SU-DHL-6 (cell line): ENCODE measurements at regions not wholly inside any gene's neighbourhood (a gene's known extent, or its start where the extent isn't known, plus 50 kb on each side); places are given as distances from the start of the nearest gene placed in this dataset.

Experiments
- H2AFZ ChIP-seq: fragments of 200-600 bp; sonication (generic); 2 replicates; pipeline ENCODE4 v1.6.1; 2014; ENCODE audit warnings: low read depth, mild to moderate bottlenecking, moderate library complexity, mixed read lengths, antibody characterized with exemption, low read length; ENCODE audit not compliant: severe bottlenecking
- H3F3A ChIP-seq: fragments of 200-600 bp; shearing (Covaris generic); 2 replicates; pipeline ENCODE4 v1.6.0; 2016; ENCODE audit warnings: antibody characterized with exemption, mild to moderate bottlenecking; ENCODE audit not compliant: insufficient read depth
- H3K27ac ChIP-seq: fragments of 200-600 bp; sonication (generic); 2 replicates; pipeline ENCODE4 v1.5.1; 2016; ENCODE audit warnings: low read depth, mild to moderate bottlenecking, low read length, moderate library complexity, mixed read lengths
- H3K27me3 ChIP-seq: fragments of 200-600 bp; sonication (generic), shearing (Covaris generic); 2 replicates; pipeline ENCODE4 v1.6.0; 2014; ENCODE audit warnings: mild to moderate bottlenecking, low read length
- H3K36me3 ChIP-seq: fragments of 200-600 bp; sonication (generic); 2 replicates; pipeline ENCODE4 v1.6.1; 2014; ENCODE audit warnings: mild to moderate bottlenecking, low read length, mixed read lengths
- H3K4me2 ChIP-seq: fragments of 300-600, 200-600 bp; shearing (Covaris generic), sonication (generic); 2 replicates; pipeline ENCODE4 v1.6.0; 2014; ENCODE audit warnings: low read length, low read depth, mild to moderate bottlenecking; ENCODE audit not compliant: poor library complexity, severe bottlenecking
- H3K4me3 ChIP-seq: fragments of 200-600 bp; sonication (generic); 2 replicates; pipeline ENCODE4 v1.5.1; 2014; ENCODE audit warnings: antibody characterized with exemption, low read length, mild to moderate bottlenecking, mixed read lengths; ENCODE audit not compliant: insufficient read depth, poor library complexity, severe bottlenecking
- H3K79me2 ChIP-seq: fragments of 200-600 bp; sonication (generic); 2 replicates; pipeline ENCODE4 v1.6.1; 2014; ENCODE audit warnings: mild to moderate bottlenecking, low read length, moderate library complexity; ENCODE audit not compliant: insufficient read depth
- H3K9ac ChIP-seq: fragments of 200-600 bp; sonication (generic); 2 replicates; pipeline ENCODE4 v1.7.0; 2014; ENCODE audit warnings: mild to moderate bottlenecking, low read length
- H3K9me2 ChIP-seq: fragments of 200-600 bp; sonication (generic); replicated peaks from 2 replicates; pipeline ENCODE4 v1.6.1; 2014; ENCODE audit warnings: low read length; ENCODE audit not compliant: insufficient read depth
- H3K9me3 ChIP-seq: fragments of 200-600 bp; sonication (generic); 2 replicates; pipeline ENCODE4 v1.6.1; 2014; ENCODE audit warnings: low read length, mixed read lengths; ENCODE audit not compliant: insufficient read depth
- H4K20me1 ChIP-seq: fragments of 200-600 bp; sonication (generic); 2 replicates; pipeline ENCODE4 v1.6.1; 2014; ENCODE audit warnings: low read depth, mild to moderate bottlenecking, antibody characterized with exemption, low read length, moderate library complexity, mixed read lengths
- CTCF ChIP-seq: fragments of 200-600 bp; sonication (generic); IDR thresholded peaks from one replicate; pipeline ENCODE4 v1.5.1; 2017; ENCODE audit warnings: antibody characterized with exemption, mild to moderate bottlenecking, low read length, moderate library complexity; ENCODE audit not compliant: insufficient read depth, poor library complexity, severe bottlenecking
- EZH2phosphoT487 ChIP-seq: fragments of 200-600 bp; sonication (generic), shearing (Covaris generic); conservative IDR thresholded peaks from 2 replicates; pipeline ENCODE4 v1.6.1; 2018; ENCODE audit warnings: mild to moderate bottlenecking, antibody characterized with exemption, low read length, moderate library complexity, mixed read lengths

DNA sequence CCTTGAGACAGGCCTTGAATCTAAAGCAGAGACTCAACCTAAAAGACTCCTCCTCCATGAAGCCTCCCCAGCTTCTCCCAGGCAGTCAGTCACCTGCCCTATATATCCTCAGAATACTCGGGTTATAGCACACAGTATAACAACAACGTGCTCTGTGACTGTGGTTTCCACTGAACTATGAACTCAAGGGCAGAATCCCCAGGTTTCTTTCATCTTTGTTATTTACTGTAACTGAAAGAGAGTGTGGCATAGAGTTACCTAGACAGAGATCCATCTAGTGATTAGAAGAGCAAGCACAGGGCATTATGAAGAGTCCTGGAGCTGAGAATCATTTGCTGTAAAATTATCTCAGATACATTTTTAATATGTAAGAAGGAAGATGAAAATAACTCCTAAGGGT lies 281.6 kb upstream of the ZNF521 start:
- H3K4me3 ChIP-seq = no peak overlapping the region
- H3K36me3 ChIP-seq = no peaks in the 10 kb centered on the region
- H3K9me2 ChIP-seq = no peaks in the 10 kb centered on the region
- no peak overlapping the region for H3K4me2 ChIP-seq
- no peak overlapping the region for H3K9ac ChIP-seq
- H3K9me3 ChIP-seq = no peaks in the 10 kb centered on the region
- no peak overlapping the region for H2AFZ ChIP-seq
- H3K79me2 ChIP-seq = no peaks in the 10 kb centered on the region
- H3F3A ChIP-seq = no peaks in the 10 kb centered on the region
- TF ChIP-seq EZH2phosphoT487 = no peak
- TF ChIP-seq CTCF = no peak
- H4K20me1 ChIP-seq = no peaks in the 10 kb centered on the region
- no peak overlapping the region for H3K27ac ChIP-seq
- H3K27me3 ChIP-seq = no peaks in the 10 kb centered on the region

DNA sequence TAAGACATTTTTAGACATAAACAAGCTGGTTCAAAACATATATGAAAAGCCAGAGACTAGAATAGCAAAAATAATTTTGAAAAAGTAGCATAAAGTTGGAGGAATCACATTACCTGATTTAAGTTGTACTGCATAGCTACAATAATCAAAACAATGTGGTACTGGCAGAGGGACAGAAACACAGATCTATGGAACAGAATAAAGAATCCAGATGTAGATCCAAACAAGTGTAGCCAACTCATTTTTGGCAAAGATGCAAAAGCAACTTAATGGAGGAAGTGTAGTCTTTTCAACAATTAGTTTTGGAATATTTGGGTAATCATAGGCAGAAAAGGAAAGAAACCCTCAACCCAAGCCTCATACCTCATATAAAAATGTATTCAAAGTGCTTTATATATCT lies 278.7 kb upstream of the ZNF521 start:
- Histone ChIP-seq H3K9ac (no peak overlapping the region), H3K36me3 (no peaks in the 10 kb centered on the region), H3K9me2 (no peaks in the 10 kb centered on the region), H3K27me3 (no peaks in the 10 kb centered on the region), H3K4me3 (no peak overlapping the region), H2AFZ (no peak overlapping the region), H3K9me3 (peaks cover 9% of the 10 kb centered on the region; the same call in 1 of the 2 replicates), H3K27ac (no peak overlapping the region), H3K4me2 (no peak overlapping the region), H3F3A (no peaks in the 10 kb centered on the region), H4K20me1 (no peaks in the 10 kb centered on the region), H3K79me2 (no peaks in the 10 kb centered on the region)
- no peak for TF ChIP-seq EZH2phosphoT487
- TF ChIP-seq CTCF = no peak

- Histone ChIP-seq H3K27me3 (no peaks in the 10 kb centered on the region), H3K9me2 (no peaks in the 10 kb centered on the region), H3K9me3 (no peaks in the 10 kb centered on the region), H3K9ac (no peak overlapping the region), H3K4me2 (no peak overlapping the region), H3F3A (no peaks in the 10 kb centered on the region), H2AFZ (no peak overlapping the region), H3K4me3 (no peak overlapping the region), H3K79me2 (no peaks in the 10 kb centered on the region), H3K27ac (no peak overlapping the region), H4K20me1 (no peaks in the 10 kb centered on the region), H3K36me3 (no peaks in the 10 kb centered on the region)
- TF ChIP-seq CTCF (no peak), EZH2phosphoT487 (no peak)
These were observed 269.7 kb upstream of the ZNF521 start for GRCh38 chr18:25621682-25622081.

DNA sequence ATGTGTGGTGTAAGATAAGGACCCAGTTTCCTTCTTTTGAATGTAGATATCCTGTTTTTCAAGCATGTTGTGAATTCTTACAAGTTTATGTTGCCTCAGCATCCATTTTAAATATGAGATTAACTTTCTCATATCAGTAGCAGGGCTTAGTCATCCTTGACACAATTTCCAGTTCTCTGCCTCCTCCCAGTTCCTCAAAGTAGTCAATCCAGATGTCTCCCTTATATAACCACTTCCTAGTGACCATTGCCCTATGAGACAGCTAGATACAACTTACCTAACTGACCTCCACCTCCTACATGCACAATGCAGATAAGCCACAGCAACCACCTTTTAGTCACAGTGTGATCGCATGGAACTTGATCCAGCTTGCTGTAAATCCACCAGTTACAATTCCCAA lies 269.2 kb upstream of the ZNF521 start:
- no peak overlapping the region for H3K27ac ChIP-seq
- no peak for TF ChIP-seq CTCF
- no peak for TF ChIP-seq EZH2phosphoT487
- no peak overlapping the region for H3K4me2 ChIP-seq

More for the DNA sequence above, 269.2 kb upstream of the ZNF521 start:
- no peaks in the 10 kb centered on the region for H3K27me3 ChIP-seq
- no peaks in the 10 kb centered on the region for H3K9me3 ChIP-seq
- no peak overlapping the region for H2AFZ ChIP-seq
- no peak overlapping the region for H3K4me3 ChIP-seq
- no peaks in the 10 kb centered on the region for H3K9me2 ChIP-seq
- H3K36me3 ChIP-seq = no peaks in the 10 kb centered on the region
- H3F3A ChIP-seq = no peaks in the 10 kb centered on the region
- H4K20me1 ChIP-seq = no peaks in the 10 kb centered on the region
- no peaks in the 10 kb centered on the region for H3K79me2 ChIP-seq
- no peak overlapping the region for H3K9ac ChIP-seq
